SH-SY5Y (cell line): ENCODE measurements at regions not wholly inside any gene's neighbourhood (a gene's known extent, or its start where the extent isn't known, plus 50 kb on each side); places are given as distances from the start of the nearest gene placed in this dataset.

ENCODE experiments used
- GATA2 ChIP-seq: IDR thresholded peaks from 2 replicates; pipeline ENCODE4 v1.6.1; 2011; ENCODE audit warnings: mild to moderate bottlenecking, low read depth, low read length
- GATA3 ChIP-seq: IDR thresholded peaks from 2 replicates; pipeline ENCODE4 v1.6.1; 2011; ENCODE audit warnings: low read depth, mild to moderate bottlenecking, low read length, moderate library complexity

DNA sequence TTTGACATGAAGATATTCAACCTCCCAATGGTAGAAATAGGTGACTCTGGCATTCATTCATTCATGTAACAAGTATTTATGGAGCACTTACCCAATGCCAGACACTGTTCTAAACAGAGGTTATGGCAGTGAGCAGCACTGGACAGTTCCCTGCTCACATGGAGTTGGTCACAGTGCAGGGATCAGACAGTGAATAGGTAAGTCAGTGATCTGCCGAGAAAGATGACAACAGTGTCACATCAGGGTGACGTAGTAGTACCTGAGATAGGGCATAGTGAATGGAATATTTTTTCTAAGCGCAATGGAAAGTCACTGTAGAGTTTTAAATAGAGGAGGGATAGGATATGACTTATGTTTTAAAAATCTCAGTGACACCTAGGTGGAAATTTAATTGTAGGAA is 791.4 kb upstream of the RBFOX1 start:
- no peak for TF ChIP-seq GATA2
- no peak for TF ChIP-seq GATA3
